AG04449 (cell line): ENCODE measurements at regions not wholly inside any gene's neighbourhood (a gene's known extent, or its start where the extent isn't known, plus 50 kb on each side); places are given as distances from the start of the nearest gene placed in this dataset.

Experiments used
- CTCF ChIA-PET: fragments of 350-600 bp; formaldehyde crosslinking; extraction: SDS; loops from one replicate; lab custom pipeline; 2021; ENCODE audit warnings: antibody characterized with exemption; lab: Yijun Ruan, JAX
- POLR2A ChIA-PET: fragments of 400-600, 350-600 bp; formaldehyde crosslinking; extraction: SDS; loops from one replicate; lab custom pipeline; 2020; ENCODE audit warnings: antibody characterized with exemption, inconsistent platforms; lab: Yijun Ruan, JAX
- DNase-seq: peaks from one replicate; pipeline ENCODE4 v3.0.0-alpha.2; 2010; ENCODE audit warnings: low read depth, low spot score
- H3K4me3 ChIP-seq: 2 replicates; pipeline ENCODE4 v1.5.1; 2011; ENCODE audit warnings: low read depth, mild to moderate bottlenecking, control low read depth, low read length
- TF ChIP-seq, protein P1 (sequence below): IDR thresholded peaks from one replicate; pipeline ENCODE4 v1.5.1; 2011; ENCODE audit warnings: mild to moderate bottlenecking, moderate library complexity, low read length, control low read depth, inconsistent platforms; ENCODE audit not compliant: insufficient read depth; ENCODE audit errors: missing control alignments

DNA sequence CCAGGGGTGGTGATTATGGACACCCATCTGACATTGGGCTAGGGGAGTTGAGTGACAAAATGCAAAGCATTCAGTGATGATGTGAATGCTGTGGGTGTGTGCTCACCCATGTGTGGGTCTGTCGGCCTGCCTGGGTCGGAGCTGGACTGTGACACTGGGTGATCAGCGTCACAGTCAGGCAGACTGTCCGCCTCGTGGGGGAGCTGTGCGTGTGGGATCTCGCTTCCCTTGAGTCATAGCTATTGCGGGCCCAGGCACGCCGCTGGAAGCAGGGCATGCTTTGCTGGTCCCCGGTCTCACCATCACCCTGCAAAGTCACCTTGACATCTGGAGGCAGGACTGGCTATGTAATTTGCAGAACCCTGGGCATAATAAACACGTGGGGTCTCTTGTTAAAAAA, 156.9 kb upstream of the IGSF21 start:
- ChIA-PET CTCF (no interaction called here), POLR2A (no interaction called here)
- TF ChIP-seq, protein P1, sequence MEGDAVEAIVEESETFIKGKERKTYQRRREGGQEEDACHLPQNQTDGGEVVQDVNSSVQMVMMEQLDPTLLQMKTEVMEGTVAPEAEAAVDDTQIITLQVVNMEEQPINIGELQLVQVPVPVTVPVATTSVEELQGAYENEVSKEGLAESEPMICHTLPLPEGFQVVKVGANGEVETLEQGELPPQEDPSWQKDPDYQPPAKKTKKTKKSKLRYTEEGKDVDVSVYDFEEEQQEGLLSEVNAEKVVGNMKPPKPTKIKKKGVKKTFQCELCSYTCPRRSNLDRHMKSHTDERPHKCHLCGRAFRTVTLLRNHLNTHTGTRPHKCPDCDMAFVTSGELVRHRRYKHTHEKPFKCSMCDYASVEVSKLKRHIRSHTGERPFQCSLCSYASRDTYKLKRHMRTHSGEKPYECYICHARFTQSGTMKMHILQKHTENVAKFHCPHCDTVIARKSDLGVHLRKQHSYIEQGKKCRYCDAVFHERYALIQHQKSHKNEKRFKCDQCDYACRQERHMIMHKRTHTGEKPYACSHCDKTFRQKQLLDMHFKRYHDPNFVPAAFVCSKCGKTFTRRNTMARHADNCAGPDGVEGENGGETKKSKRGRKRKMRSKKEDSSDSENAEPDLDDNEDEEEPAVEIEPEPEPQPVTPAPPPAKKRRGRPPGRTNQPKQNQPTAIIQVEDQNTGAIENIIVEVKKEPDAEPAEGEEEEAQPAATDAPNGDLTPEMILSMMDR: no peak
- no peak for DNase-seq
- no peak overlapping the region for H3K4me3 ChIP-seq

DNA sequence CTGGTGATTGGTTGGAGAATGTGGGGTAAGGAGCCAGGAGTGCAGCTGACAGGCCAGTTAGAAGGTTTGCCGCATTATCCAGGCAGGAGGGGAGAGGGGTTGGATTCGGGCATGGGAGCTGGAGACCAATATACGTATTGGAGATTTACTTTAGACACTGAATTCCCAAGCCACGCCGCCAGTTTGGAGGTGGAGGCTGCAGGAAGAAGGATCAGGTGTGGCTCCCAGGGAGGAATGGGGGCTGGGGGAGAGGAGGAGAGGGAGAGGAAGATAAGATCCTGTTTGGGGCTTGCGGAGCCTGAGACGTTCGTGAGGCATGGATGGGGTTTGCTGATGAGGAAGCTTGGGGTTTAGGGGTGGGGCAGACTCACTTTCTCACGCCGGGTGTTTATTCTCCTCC, 155.1 kb upstream of the IGSF21 start:
- ChIA-PET POLR2A (no interaction called here), CTCF (no interaction called here)
- H3K4me3 ChIP-seq: no peak overlapping the region
- no peak for DNase-seq
- TF ChIP-seq, protein P1: no peak

DNA sequence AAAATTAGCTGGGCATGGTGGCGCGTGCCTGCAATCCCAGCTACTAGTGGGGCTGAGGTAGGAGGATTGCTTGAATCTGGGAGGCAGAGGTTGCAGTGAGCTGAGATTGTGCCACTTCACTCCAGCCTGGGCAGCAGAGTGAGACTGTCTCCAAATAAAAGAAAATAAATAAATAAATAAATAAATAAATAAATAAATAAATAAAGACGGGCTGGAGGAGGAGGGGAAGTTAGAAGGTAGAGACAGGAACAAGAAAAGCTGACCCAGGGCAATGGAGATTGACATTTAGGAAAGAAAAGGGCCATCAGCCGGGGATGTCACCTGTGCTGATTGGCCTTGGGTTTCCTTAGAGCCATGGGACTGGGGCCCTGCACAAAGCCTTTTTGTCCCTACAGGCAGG, 153.7 kb upstream of the IGSF21 start:
- ChIA-PET POLR2A (no interaction called here), CTCF (interaction anchor here (0.8 kb wide), 1 partner anchor 292 kb away, joined by 3 read pairs; no protein-coding TSS in a partner anchor)
- TF ChIP-seq, protein P1: no peak
- no peak for DNase-seq
- no peak overlapping the region for H3K4me3 ChIP-seq

DNA sequence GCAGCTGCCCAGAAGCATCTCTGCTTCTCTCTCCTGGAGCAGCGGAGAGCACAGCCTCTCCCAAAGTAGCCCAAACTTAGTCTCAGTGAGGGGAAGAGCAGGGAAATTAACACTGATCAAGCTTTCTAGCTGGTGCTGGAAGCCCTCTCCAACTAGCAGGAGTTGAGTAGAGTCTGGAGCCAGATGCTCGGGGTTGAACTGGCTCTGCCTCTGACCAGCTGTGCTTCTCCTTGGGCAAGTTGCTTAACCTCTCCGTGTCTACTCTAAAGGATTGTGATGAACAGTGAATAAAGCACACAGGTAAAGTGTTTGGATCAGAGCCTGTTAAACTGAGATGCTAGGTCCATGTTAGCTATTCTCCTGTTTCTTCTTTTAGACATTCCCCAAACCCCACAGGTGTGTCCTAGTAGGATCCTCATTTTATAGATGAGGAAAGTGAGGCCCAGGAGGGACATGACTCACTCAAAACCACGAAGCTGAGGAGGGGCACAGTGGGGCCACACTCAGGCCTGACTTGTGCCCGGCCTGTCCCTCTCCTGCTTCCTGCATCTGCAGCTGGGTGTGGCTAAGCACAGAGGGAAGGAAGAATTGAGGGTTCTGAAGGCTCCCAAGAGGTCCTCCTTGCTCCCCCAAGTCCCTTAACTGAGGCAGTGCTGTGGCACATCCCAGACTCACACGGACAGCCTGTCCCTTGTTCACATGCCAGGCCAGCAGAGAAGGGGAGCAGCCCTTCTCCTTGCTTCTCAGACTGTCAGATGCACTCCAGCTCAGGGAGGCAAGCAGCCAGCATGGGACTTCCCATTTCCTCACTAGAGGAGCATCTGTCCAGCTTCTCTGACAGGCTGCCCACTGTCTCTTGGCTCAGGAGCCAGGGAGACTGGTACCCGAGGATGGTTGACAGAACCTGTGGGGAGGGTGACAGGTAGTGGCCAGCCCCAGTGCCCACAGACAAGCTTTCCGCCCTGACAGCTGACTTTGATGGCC, 152.0 kb upstream of the IGSF21 start:
- TF ChIP-seq, protein P1: no peak
- no peak overlapping the region for H3K4me3 ChIP-seq
- ChIA-PET CTCF (no interaction called here), POLR2A (interaction anchor here (0.9 kb wide), 1 partner anchor 29 kb away, joined by 4 read pairs; no protein-coding TSS in a partner anchor)
- DNase-seq: no peak

DNA sequence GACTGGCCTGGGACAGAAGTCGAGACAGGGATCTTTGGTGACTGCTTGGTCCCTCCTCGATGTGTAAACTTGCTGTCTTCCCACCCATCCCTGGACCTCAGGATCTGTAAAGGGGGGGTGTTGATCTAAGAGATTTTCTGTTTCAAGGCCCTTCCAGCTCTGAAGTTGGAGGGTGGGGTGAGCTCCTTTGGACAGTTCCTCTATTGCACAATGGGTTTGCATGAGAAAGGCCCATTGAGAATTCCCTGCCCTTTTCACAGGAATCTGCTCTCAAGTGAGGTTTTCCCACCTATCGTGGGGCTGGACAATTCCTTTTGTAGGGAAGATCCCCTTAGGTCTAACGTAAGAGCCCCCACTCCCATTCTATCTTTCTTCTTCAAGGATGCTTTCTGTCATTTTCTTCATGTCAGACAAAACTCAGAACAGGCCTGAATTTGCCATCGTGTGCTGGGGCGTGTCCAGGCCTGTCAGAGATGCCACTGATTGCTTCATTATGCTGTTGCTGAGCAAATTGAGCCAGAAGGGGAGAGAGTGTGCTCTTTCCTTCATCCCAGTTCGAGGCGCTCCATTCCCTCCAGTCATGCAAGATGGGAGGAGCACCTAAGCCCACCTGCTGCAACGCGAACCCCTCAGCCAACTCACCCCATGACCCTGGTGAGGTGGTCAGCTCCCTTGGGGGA, 149.9 kb upstream of the IGSF21 start:
- POLR2A ChIA-PET: no interaction called here
- CTCF ChIA-PET: no interaction called here
- no peak for DNase-seq
- TF ChIP-seq, protein P1: no peak
- no peak overlapping the region for H3K4me3 ChIP-seq

DNA sequence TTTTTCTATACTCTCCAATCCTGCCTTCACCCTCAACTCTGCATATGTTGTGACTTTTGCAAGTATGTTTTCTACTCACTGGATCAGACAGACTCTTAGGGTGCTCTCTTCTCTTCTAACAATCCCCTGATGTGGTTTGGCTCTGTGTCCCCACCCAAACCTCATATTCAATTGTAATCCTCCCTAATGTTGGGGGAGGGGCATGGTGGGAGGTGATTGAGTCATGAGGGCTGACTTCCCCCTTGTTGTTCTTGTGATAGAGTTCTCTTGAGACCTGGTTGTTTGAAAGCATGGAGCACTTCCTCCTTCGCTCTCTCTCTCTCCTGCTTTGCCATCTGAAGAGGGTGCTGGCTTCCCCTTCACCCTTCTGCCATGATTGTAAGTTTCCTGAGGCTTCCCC, 148.9 kb upstream of the IGSF21 start:
- no peak for DNase-seq
- TF ChIP-seq, protein P1: no peak
- ChIA-PET CTCF (no interaction called here), POLR2A (no interaction called here)
- H3K4me3 ChIP-seq: no peak overlapping the region
